Non-pigmented ciliary epithelial cell (primary cell): ENCODE measurements at regions not wholly inside any gene's neighbourhood (a gene's known extent, or its start where the extent isn't known, plus 50 kb on each side); places are given as distances from the start of the nearest gene placed in this dataset.

ENCODE experiments used
- DNase-seq: peaks from one replicate; pipeline ENCODE4 v3.0.0-alpha.2; 2010; ENCODE audit warnings: low read depth

- DNase-seq, result no peak
These were observed 345.6 kb downstream of the AKAIN1 start for GRCh38 chr18:4851301-4851976.

GRCh38 chr18:4847056-4847455, 350.0 kb downstream of the AKAIN1 start:
- no peak for DNase-seq

GRCh38 chr18:4844320-4844719, 352.7 kb downstream of the AKAIN1 start:
- DNase-seq, result no peak

- DNase-seq, result no peak
These were observed 353.3 kb downstream of the AKAIN1 start for GRCh38 chr18:4843771-4844170.

- no peak for DNase-seq
These were observed 354.3 kb downstream of the AKAIN1 start for GRCh38 chr18:4842751-4843150.

GRCh38 chr18:4842287-4842686, 354.8 kb downstream of the AKAIN1 start:
- no peak for DNase-seq

GRCh38 chr18:4839639-4840038, 357.4 kb downstream of the AKAIN1 start:
- no peak for DNase-seq

GRCh38 chr18:4836141-4836540, 360.9 kb downstream of the AKAIN1 start:
- no peak for DNase-seq

GRCh38 chr18:4831791-4832375, 365.2 kb downstream of the AKAIN1 start:
- DNase-seq, result no peak

GRCh38 chr18:4831127-4831526, 365.9 kb downstream of the AKAIN1 start:
- no peak for DNase-seq

GRCh38 chr18:4823091-4823490, 368.0 kb upstream of the DLGAP1 start:
- DNase-seq, result no peak

GRCh38 chr18:4821801-4822200, 366.7 kb upstream of the DLGAP1 start:
- no peak for DNase-seq

- DNase-seq, result no peak
These were observed 362.6 kb upstream of the DLGAP1 start for GRCh38 chr18:4817665-4818064.

- DNase-seq, result no peak
These were observed 358.6 kb upstream of the DLGAP1 start for GRCh38 chr18:4813708-4814107.

GRCh38 chr18:4808891-4809290, 353.8 kb upstream of the DLGAP1 start:
- no peak for DNase-seq

- no peak for DNase-seq
These were observed 352.6 kb upstream of the DLGAP1 start for GRCh38 chr18:4807604-4808293.

- no peak for DNase-seq
These were observed 351.2 kb upstream of the DLGAP1 start for GRCh38 chr18:4806331-4806730.

- no peak for DNase-seq
These were observed 347.2 kb upstream of the DLGAP1 start for GRCh38 chr18:4802296-4802695.

GRCh38 chr18:4801151-4801550, 346.0 kb upstream of the DLGAP1 start:
- no peak for DNase-seq

GRCh38 chr18:4797002-4797685, 342.0 kb upstream of the DLGAP1 start:
- DNase-seq, result no peak

- no peak for DNase-seq
These were observed 334.4 kb upstream of the DLGAP1 start for GRCh38 chr18:4789506-4789905.

GRCh38 chr18:4781873-4782272, 326.8 kb upstream of the DLGAP1 start:
- no peak for DNase-seq

GRCh38 chr18:4765401-4765800, 310.3 kb upstream of the DLGAP1 start:
- no peak for DNase-seq
